ENCODE measurements at regions not wholly inside any gene's neighbourhood (a gene's known extent, or its start where the extent isn't known, plus 50 kb on each side); places are given as distances from the start of the nearest gene placed in this dataset.

DNA sequence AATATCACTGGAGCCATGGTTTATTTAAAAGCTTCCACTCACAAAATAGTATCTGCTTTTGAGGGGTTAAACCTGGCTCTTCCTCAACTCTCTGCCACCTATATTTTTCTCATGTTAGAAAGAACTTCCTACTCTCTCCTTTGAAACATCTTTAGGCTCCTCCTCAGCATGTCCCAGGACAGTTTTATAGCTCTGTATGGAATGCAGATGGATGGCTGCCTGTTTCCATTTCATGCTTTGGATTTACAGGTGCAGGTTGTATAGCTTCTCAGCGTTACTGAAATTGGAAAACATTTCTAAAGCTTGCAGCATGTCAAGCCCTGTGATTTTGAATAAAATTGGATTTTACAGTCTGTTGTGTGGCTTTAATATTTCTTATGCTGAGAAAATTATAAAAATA lies 314.0 kb downstream of the NDFIP2 start:
- no peak for ATAC-seq
- Histone ChIP-seq H3K4me3 (no peak overlapping the region), H3K27me3 (no peaks in the 10 kb centered on the region), H3K36me3 (no peaks in the 10 kb centered on the region), H3K27ac (no peak overlapping the region), H3K9me3 (peaks cover 0 to 8% (median 0%) of the 10 kb centered on the region in 12 donors), H3K4me1 (peaks cover 0 to 9% (median 2%) of the 10 kb centered on the region in 12 donors)
- DNase-seq: no peak
- TF ChIP-seq POLR2A (IDR thresholded peaks at IDR 0.05): no peak
- TF ChIP-seq, protein P1, sequence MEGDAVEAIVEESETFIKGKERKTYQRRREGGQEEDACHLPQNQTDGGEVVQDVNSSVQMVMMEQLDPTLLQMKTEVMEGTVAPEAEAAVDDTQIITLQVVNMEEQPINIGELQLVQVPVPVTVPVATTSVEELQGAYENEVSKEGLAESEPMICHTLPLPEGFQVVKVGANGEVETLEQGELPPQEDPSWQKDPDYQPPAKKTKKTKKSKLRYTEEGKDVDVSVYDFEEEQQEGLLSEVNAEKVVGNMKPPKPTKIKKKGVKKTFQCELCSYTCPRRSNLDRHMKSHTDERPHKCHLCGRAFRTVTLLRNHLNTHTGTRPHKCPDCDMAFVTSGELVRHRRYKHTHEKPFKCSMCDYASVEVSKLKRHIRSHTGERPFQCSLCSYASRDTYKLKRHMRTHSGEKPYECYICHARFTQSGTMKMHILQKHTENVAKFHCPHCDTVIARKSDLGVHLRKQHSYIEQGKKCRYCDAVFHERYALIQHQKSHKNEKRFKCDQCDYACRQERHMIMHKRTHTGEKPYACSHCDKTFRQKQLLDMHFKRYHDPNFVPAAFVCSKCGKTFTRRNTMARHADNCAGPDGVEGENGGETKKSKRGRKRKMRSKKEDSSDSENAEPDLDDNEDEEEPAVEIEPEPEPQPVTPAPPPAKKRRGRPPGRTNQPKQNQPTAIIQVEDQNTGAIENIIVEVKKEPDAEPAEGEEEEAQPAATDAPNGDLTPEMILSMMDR (IDR thresholded peaks at IDR 0.05): no peak
- 85 to 91% (median 87%) methylated on average over 1 of the region's 1 CpG for WGBS, 4 donors
- intact Hi-C loops (cut with DNase I): no loop called here

DNA sequence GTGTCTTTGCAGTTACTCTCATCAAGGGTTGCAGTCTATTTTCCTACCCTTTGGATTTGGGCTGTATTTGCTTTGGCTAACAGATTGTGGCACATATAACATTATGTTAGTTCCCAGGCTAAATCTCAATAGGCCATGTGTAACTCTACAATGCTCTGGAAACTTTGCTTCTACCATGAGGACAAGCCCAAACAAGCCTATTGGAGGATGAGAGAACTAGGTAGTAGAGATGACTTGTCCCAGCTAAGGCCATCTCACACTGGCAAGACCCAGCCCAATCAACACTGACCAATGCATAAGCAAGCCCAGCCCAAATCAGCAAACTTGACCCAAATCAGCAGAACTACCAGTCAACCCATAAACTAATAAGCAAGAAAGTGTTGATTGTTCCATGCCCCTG lies 311.8 kb downstream of the NDFIP2 start:
- H3K36me3 ChIP-seq: no peaks in the 10 kb centered on the region
- no peaks in the 10 kb centered on the region for H3K27me3 ChIP-seq
- H3K4me1 ChIP-seq: no peaks in the 10 kb centered on the region
- no peak for DNase-seq
- no peak overlapping the region for H3K4me3 ChIP-seq
- ATAC-seq: no peak
- H3K9me3 ChIP-seq: peaks cover 0 to 31% (median 9%) of the 10 kb centered on the region in 12 donors
- no peak for TF ChIP-seq POLR2A (IDR thresholded peaks at IDR 0.05)
- no peak overlapping the region for H3K27ac ChIP-seq
- intact Hi-C loops (cut with DNase I): no loop called here

- intact Hi-C loops (cut with DNase I): no loop called here
- WGBS, 4 donors: 90 to 100% (median 96%) methylated on average over 1 to 2 of the region's 2 CpGs
- ATAC-seq: peak in 1 of 4 donors; percentile 46
- no peak overlapping the region for H3K4me3 ChIP-seq
- peaks cover 0 to 40% (median 10%) of the 10 kb centered on the region in 12 donors for H3K9me3 ChIP-seq
- no peaks in the 10 kb centered on the region for H3K4me1 ChIP-seq
- DNase-seq: no peak
- H3K36me3 ChIP-seq: no peaks in the 10 kb centered on the region
- no peak overlapping the region for H3K27ac ChIP-seq
- TF ChIP-seq, protein P1 (IDR thresholded peaks at IDR 0.05): no peak
- no peak for TF ChIP-seq POLR2A (IDR thresholded peaks at IDR 0.05)
- no peaks in the 10 kb centered on the region for H3K27me3 ChIP-seq
Measured at GRCh38 chr13:79791471-79792042, 310.6 kb downstream of the NDFIP2 start.

DNA sequence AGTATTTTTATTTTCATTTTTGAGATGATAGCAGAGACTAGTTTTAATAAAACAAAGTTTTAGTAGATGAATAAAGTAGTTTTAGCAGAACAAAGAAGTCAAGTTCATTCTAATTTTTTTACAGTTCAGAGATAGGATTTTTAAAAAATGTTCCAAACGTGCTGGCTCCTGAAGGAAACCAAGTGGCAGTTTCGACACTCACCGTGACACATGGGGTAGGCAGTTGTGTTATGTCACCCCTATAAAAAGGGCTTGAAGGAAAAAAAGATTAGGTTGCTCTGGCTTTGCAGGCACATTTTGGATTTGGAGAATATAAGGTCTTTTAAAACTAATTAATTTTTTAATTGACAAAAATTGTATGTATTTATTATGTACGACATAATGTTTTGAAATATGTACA lies 305.2 kb downstream of the NDFIP2 start:
- Histone ChIP-seq H3K9me3 (peaks cover 0 to 40% (median 10%) of the 10 kb centered on the region in 12 donors), H3K27me3 (no peaks in the 10 kb centered on the region), H3K27ac (no peak overlapping the region), H3K4me3 (no peak overlapping the region), H3K36me3 (no peaks in the 10 kb centered on the region), H3K4me1 (peaks cover 0 to 17% (median 9%) of the 10 kb centered on the region in 12 donors)
- no peak for DNase-seq
- intact Hi-C loops (cut with DNase I): loop anchor here in 2 of 10 donors (10.0 kb wide), 2 partner anchors 151 to 579 kb away; no protein-coding TSS in a partner anchor
- WGBS, 4 donors: 77 to 88% (median 82%) methylated on average over 4 of the region's 4 CpGs
- ATAC-seq: no peak
- TF ChIP-seq POLR2A (IDR thresholded peaks at IDR 0.05): no peak
- TF ChIP-seq, protein P1 (IDR thresholded peaks at IDR 0.05): no peak

All from heart left ventricle (tissue), 16 donors.